Cardiac fibroblast (primary cell): ENCODE measurements at regions not wholly inside any gene's neighbourhood (a gene's known extent, or its start where the extent isn't known, plus 50 kb on each side); places are given as distances from the start of the nearest gene placed in this dataset.

Source experiments
- DNase-seq, 2 donors: peaks; one replicate each; pipeline versions ENCODE4 v3.0.0 to v3.0.0-alpha.2; 2010; ENCODE audit warnings: low read depth in 2 of 2
- H3K4me3 ChIP-seq, 2 donors: replicated peaks in 1 of 2; 1 replicate in 1 of 2; 2 replicates in 1 of 2; pipeline ENCODE4 v1.5.1; 2011; ENCODE audit warnings: low read depth in 2 of 2, low read length in 2 of 2, mild to moderate bottlenecking in 2 of 2, moderate library complexity in 1 of 2
- CTCF ChIP-seq: IDR thresholded peaks from one replicate; pipeline ENCODE4 v1.5.1; 2011; ENCODE audit warnings: low read depth, mild to moderate bottlenecking, low read length, inconsistent platforms

- H3K4me3 ChIP-seq, result no peak overlapping the region
- no peak for DNase-seq
- TF ChIP-seq CTCF, result no peak
Measured at GRCh38 chr5:105331558-105331957, 1769.0 kb upstream of the NUDT12 start.

- H3K4me3 ChIP-seq, result no peak overlapping the region
- no peak for DNase-seq
- no peak for TF ChIP-seq CTCF
Measured at GRCh38 chr5:105330185-105330584, 1767.6 kb upstream of the NUDT12 start.

GRCh38 chr5:105304859-105305258, 1742.3 kb upstream of the NUDT12 start:
- DNase-seq, result no peak
- no peak overlapping the region for H3K4me3 ChIP-seq
- TF ChIP-seq CTCF, result no peak

GRCh38 chr5:105288946-105289345, 1726.4 kb upstream of the NUDT12 start:
- TF ChIP-seq CTCF, result no peak
- peak in 1 of 2 donors; percentile 12 for DNase-seq
- H3K4me3 ChIP-seq, result no peak overlapping the region

GRCh38 chr5:105283134-105283533, 1720.5 kb upstream of the NUDT12 start:
- no peak for DNase-seq
- H3K4me3 ChIP-seq, result no peak overlapping the region
- TF ChIP-seq CTCF, result no peak

- no peak overlapping the region for H3K4me3 ChIP-seq
- TF ChIP-seq CTCF, result no peak
- DNase-seq, result no peak
Measured at GRCh38 chr5:105274079-105274478, 1711.5 kb upstream of the NUDT12 start.

- DNase-seq, result no peak
- no peak for TF ChIP-seq CTCF
- H3K4me3 ChIP-seq, result no peak overlapping the region
Measured at GRCh38 chr5:105263515-105263914, 1700.9 kb upstream of the NUDT12 start.
